CD14-positive monocyte (primary cell): ENCODE measurements at regions not wholly inside any gene's neighbourhood (a gene's known extent, or its start where the extent isn't known, plus 50 kb on each side); places are given as distances from the start of the nearest gene placed in this dataset.

Experiments used
- DNase-seq, 3 donors: peaks; one replicate each; pipeline ENCODE4 v3.0.0-alpha.2; 2011 to 2022
- H2AFZ ChIP-seq: 2 replicates; pipeline ENCODE4 v1.6.0; 2012; ENCODE audit warnings: mild to moderate bottlenecking, low read depth, low read length, inconsistent platforms; ENCODE audit not compliant: insufficient read depth, poor library complexity, severe bottlenecking
- H3K27ac ChIP-seq, 2 donors: 1 replicate in 1 of 2; 2 replicates in 1 of 2; pipeline ENCODE4 v1.5.1; 2012 to 2013; ENCODE audit warnings: low read length in 2 of 2, control low read depth in 1 of 2, inconsistent platforms in 1 of 2, low read depth in 1 of 2, mild to moderate bottlenecking in 1 of 2
- H3K27me3 ChIP-seq, 2 donors: one replicate each; pipeline versions ENCODE4 v1.6.0 to v1.6.1; 2011 to 2013; ENCODE audit warnings: low read length in 2 of 2; ENCODE audit not compliant: control insufficient read depth in 2 of 2, insufficient read depth in 2 of 2
- H3K36me3 ChIP-seq, 2 donors: replicated peaks in 1 of 2; 1 replicate in 1 of 2; 2 replicates in 1 of 2; pipeline versions ENCODE4 v1.5.1 to v1.6.1; 2012 to 2013; ENCODE audit warnings: low read length in 2 of 2, control low read depth in 1 of 2, inconsistent platforms in 1 of 2, mild to moderate bottlenecking in 1 of 2; ENCODE audit not compliant: insufficient read depth in 2 of 2, control insufficient read depth in 1 of 2
- H3K4me1 ChIP-seq, 2 donors: 1 replicate in 1 of 2; 2 replicates in 1 of 2; pipeline versions ENCODE4 v1.5.1 to v1.6.1; 2012 to 2013; ENCODE audit warnings: low read length in 2 of 2, control low read depth in 1 of 2, inconsistent platforms in 1 of 2, mild to moderate bottlenecking in 1 of 2, moderate library complexity in 1 of 2; ENCODE audit not compliant: insufficient read depth in 2 of 2, control insufficient read depth in 1 of 2
- H3K4me2 ChIP-seq: replicated peaks from 2 replicates; pipeline ENCODE3; 2012; ENCODE audit warnings: low read length, moderate library complexity, mild to moderate bottlenecking; ENCODE audit not compliant: poor library complexity, severe bottlenecking; ENCODE audit errors: extremely low read depth
- H3K4me3 ChIP-seq, 3 experiments: fragments of 200-600 bp in 1 of 3; sonication (generic) in 1 of 3; replicated peaks in 1 of 3; 1 replicate in 2 of 3; 2 replicates in 1 of 3; pipeline ENCODE4 v1.5.1; 2011 to 2013; ENCODE audit warnings: low read length in 3 of 3, mild to moderate bottlenecking in 3 of 3, control low read depth in 2 of 3, low read depth in 2 of 3, inconsistent platforms in 1 of 3, moderate library complexity in 1 of 3
- H3K79me2 ChIP-seq: 2 replicates; pipeline ENCODE4 v1.6.0; 2012; ENCODE audit warnings: mild to moderate bottlenecking, control low read depth, inconsistent platforms, low read length, moderate library complexity; ENCODE audit not compliant: insufficient read depth
- H3K9ac ChIP-seq: 2 replicates; pipeline ENCODE4 v1.6.0; 2017; ENCODE audit warnings: low read length, mild to moderate bottlenecking; ENCODE audit not compliant: insufficient read depth, poor library complexity, severe bottlenecking
- H3K9me3 ChIP-seq, 2 donors: replicated peaks in 1 of 2; 1 replicate in 1 of 2; 2 replicates in 1 of 2; pipeline versions ENCODE4 v1.5.1 to v1.6.1; 2012 to 2013; ENCODE audit warnings: low read length in 2 of 2, control low read depth in 1 of 2; ENCODE audit not compliant: control insufficient read depth in 1 of 2, insufficient read depth in 1 of 2
- H4K20me1 ChIP-seq: 2 replicates; pipeline ENCODE4 v1.6.0; 2012; ENCODE audit warnings: mild to moderate bottlenecking, low read length, control low read depth, moderate library complexity; ENCODE audit not compliant: insufficient read depth
- H3K27ac Mint-ChIP-seq, 7 donors: one replicate each; pipeline ENCODE4 v1.8.0; 2020; ENCODE audit warnings: mild to moderate bottlenecking in 7 of 7, mixed read lengths in 7 of 7, moderate library complexity in 6 of 7, inconsistent platforms in 2 of 7
- H3K27me3 Mint-ChIP-seq, 3 donors: one replicate each; pipeline ENCODE4 v1.8.0; 2021 to 2022; ENCODE audit warnings: low read depth in 3 of 3, mild to moderate bottlenecking in 3 of 3, mixed read lengths in 3 of 3, moderate library complexity in 3 of 3, inconsistent platforms in 1 of 3
- H3K36me3 Mint-ChIP-seq, 2 donors: one replicate each; pipeline ENCODE4 v1.8.0; 2020; ENCODE audit warnings: mixed read lengths in 2 of 2, inconsistent platforms in 1 of 2, mild to moderate bottlenecking in 1 of 2
- H3K4me1 Mint-ChIP-seq: one replicate; pipeline ENCODE4 v1.8.0; 2020; ENCODE audit warnings: mild to moderate bottlenecking, mixed read lengths
- H3K4me3 Mint-ChIP-seq, 2 donors: one replicate each; pipeline ENCODE4 v1.8.0; 2020; ENCODE audit warnings: mild to moderate bottlenecking in 2 of 2, mixed read lengths in 2 of 2, moderate library complexity in 1 of 2
- H3K9me3 Mint-ChIP-seq, 7 donors: one replicate each; pipeline ENCODE4 v1.8.0; 2020 to 2022; ENCODE audit warnings: mixed read lengths in 7 of 7, mild to moderate bottlenecking in 6 of 7, moderate library complexity in 6 of 7, inconsistent platforms in 2 of 7
- CTCF ChIP-seq: fragments of 200-600 bp; IDR thresholded peaks from one replicate; pipeline ENCODE4 v1.8.0; 2022; ENCODE audit warnings: antibody characterized with exemption, mild to moderate bottlenecking
- WGBS: methylation state at CpG from one replicate; pipeline ENCODE4 v1.1.5; 2013; ENCODE audit warnings: missing lambda C conversion rate; ENCODE audit not compliant: insufficient coverage; 5-methylcytosine and 5-hydroxymethylcytosine counted together
- intact Hi-C, 2 donors: fragments of 100-400 bp; cut with micrococcal nuclease; formaldehyde crosslinking; loops; one replicate each; pipeline versions ENCODE4 v1.15.0 to v1.15.1; 2023

DNA sequence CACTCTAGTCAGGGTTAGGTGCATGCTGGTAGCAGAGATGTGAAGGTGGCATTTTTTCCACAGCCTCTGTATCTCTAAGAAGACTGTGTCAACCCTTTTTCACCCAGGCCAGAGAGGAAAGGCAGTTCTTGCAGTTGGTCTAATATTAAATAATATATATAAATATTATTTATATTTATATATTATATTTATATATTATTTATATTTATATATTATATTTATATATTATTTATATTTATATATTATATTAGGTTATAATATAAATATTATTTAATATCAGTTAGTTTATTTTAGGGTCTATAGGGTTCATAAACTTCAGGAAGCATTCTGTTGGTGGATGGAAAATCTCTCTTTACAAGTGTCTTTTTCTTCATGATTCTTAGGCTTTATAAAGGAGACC is 218.6 kb upstream of the DMRTA1 start:
- no peak for TF ChIP-seq CTCF
- H3K36me3 Mint-ChIP-seq: no peaks in the 10 kb centered on the region
- H3K4me3 Mint-ChIP-seq: no peak overlapping the region
- no peak overlapping the region for H3K27ac Mint-ChIP-seq
- Histone ChIP-seq H3K27me3 (no peaks in the 10 kb centered on the region), H4K20me1 (no peaks in the 10 kb centered on the region), H3K27ac (no peak overlapping the region), H3K36me3 (no peaks in the 10 kb centered on the region), H3K9ac (no peak overlapping the region), H2AFZ (no peak overlapping the region), H3K4me3 (no peak overlapping the region), H3K4me1 (no peaks in the 10 kb centered on the region), H3K9me3 (peaks cover 11 to 16% of the 10 kb centered on the region in 2 donors), H3K79me2 (no peaks in the 10 kb centered on the region), H3K4me2 (no peak overlapping the region)
- no peak for DNase-seq
- intact Hi-C loops: no loop called here
- no peaks in the 10 kb centered on the region for H3K4me1 Mint-ChIP-seq
- H3K27me3 Mint-ChIP-seq: peaks cover 10 to 22% (median 13%) of the 10 kb centered on the region in 3 donors
- peaks cover 23 to 36% (median 31%) of the 10 kb centered on the region in 7 donors for H3K9me3 Mint-ChIP-seq

- Histone ChIP-seq H2AFZ (no peak overlapping the region), H4K20me1 (no peaks in the 10 kb centered on the region), H3K79me2 (no peaks in the 10 kb centered on the region), H3K36me3 (no peaks in the 10 kb centered on the region), H3K27ac (no peak overlapping the region), H3K9me3 (peaks cover 11 to 16% of the 10 kb centered on the region in 2 donors), H3K4me1 (no peaks in the 10 kb centered on the region), H3K4me3 (no peak overlapping the region), H3K4me2 (no peak overlapping the region), H3K27me3 (peaks cover 0 to under 1% of the 10 kb centered on the region in 2 donors), H3K9ac (no peak overlapping the region)
- Mint-ChIP-seq H3K27ac (no peak overlapping the region), H3K36me3 (no peaks in the 10 kb centered on the region), H3K9me3 (peaks cover 18 to 35% (median 31%) of the 10 kb centered on the region in 7 donors), H3K27me3 (peaks cover 11 to 22% (median 19%) of the 10 kb centered on the region in 3 donors), H3K4me3 (no peak overlapping the region), H3K4me1 (no peaks in the 10 kb centered on the region)
- no peak for DNase-seq
- TF ChIP-seq CTCF: peak; percentile 36
- intact Hi-C loops: no loop called here
- no CpG with 5 or more reads among the region's 3 CpGs for WGBS
Observed at GRCh38 chr9:22228542-22228941, 218.1 kb upstream of the DMRTA1 start.
